Osteocyte (in vitro differentiated cells): ENCODE measurements at regions not wholly inside any gene's neighbourhood (a gene's known extent, or its start where the extent isn't known, plus 50 kb on each side); places are given as distances from the start of the nearest gene placed in this dataset.

Experiments
- DNase-seq: peaks from one replicate; pipeline ENCODE4 v3.0.0; 2021; ENCODE audit warnings: mixed read lengths; ENCODE audit not compliant: unreplicated experiment; ENCODE audit errors: extremely low spot score
- H3K27ac Mint-ChIP-seq: one replicate; pipeline ENCODE4 v1.8.0; 2021; ENCODE audit warnings: mild to moderate bottlenecking, mixed read lengths; ENCODE audit not compliant: unreplicated experiment
- H3K27me3 Mint-ChIP-seq: one replicate; pipeline ENCODE4 v1.8.0; 2021; ENCODE audit warnings: mixed read lengths; ENCODE audit not compliant: unreplicated experiment
- H3K36me3 Mint-ChIP-seq: one replicate; pipeline ENCODE4 v1.8.0; 2021; ENCODE audit warnings: mixed read lengths; ENCODE audit not compliant: unreplicated experiment
- H3K4me1 Mint-ChIP-seq: one replicate; pipeline ENCODE4 v1.8.0; 2021; ENCODE audit warnings: mixed read lengths; ENCODE audit not compliant: unreplicated experiment
- H3K4me3 Mint-ChIP-seq: one replicate; pipeline ENCODE4 v1.8.0; 2021; ENCODE audit warnings: mild to moderate bottlenecking, moderate library complexity, mixed read lengths; ENCODE audit not compliant: unreplicated experiment
- H3K9me3 Mint-ChIP-seq: one replicate; pipeline ENCODE4 v1.8.0; 2021; ENCODE audit warnings: mixed read lengths; ENCODE audit not compliant: unreplicated experiment
- TF ChIP-seq, protein P1 (sequence below): fragments of 200-600 bp; sonication (generic); IDR thresholded peaks from 2 replicates; pipeline ENCODE4 v1.5.0; 2021; ENCODE audit warnings: antibody characterized with exemption, mild to moderate bottlenecking, moderate library complexity

DNA sequence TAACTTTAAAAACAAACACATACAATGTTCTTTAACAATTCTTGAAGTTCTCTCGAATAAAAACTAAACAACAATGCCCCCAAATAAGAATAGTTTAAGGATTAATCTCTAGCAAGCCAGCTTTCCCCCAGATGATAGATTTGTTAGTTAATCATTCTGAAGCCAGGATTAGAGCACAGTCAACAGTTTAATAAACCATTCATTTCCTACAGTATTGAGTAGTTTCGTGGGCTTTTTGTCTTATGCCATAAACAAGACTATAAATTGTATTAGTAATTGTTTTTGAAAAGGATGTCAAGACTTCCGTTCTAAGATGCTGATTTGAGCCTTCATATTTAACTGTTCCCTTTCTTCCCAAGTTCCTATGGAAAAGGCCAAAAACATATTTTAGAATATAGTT is 136.6 kb downstream of the PIK3R1 start:
- Mint-ChIP-seq H3K27me3 (no peaks in the 10 kb centered on the region), H3K9me3 (peaks cover 3% of the 10 kb centered on the region), H3K36me3 (no peaks in the 10 kb centered on the region), H3K4me3 (no peak overlapping the region), H3K27ac (no peak overlapping the region), H3K4me1 (no peaks in the 10 kb centered on the region)
- DNase-seq: no peak
- TF ChIP-seq, protein P1, sequence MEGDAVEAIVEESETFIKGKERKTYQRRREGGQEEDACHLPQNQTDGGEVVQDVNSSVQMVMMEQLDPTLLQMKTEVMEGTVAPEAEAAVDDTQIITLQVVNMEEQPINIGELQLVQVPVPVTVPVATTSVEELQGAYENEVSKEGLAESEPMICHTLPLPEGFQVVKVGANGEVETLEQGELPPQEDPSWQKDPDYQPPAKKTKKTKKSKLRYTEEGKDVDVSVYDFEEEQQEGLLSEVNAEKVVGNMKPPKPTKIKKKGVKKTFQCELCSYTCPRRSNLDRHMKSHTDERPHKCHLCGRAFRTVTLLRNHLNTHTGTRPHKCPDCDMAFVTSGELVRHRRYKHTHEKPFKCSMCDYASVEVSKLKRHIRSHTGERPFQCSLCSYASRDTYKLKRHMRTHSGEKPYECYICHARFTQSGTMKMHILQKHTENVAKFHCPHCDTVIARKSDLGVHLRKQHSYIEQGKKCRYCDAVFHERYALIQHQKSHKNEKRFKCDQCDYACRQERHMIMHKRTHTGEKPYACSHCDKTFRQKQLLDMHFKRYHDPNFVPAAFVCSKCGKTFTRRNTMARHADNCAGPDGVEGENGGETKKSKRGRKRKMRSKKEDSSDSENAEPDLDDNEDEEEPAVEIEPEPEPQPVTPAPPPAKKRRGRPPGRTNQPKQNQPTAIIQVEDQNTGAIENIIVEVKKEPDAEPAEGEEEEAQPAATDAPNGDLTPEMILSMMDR: no peak

DNA sequence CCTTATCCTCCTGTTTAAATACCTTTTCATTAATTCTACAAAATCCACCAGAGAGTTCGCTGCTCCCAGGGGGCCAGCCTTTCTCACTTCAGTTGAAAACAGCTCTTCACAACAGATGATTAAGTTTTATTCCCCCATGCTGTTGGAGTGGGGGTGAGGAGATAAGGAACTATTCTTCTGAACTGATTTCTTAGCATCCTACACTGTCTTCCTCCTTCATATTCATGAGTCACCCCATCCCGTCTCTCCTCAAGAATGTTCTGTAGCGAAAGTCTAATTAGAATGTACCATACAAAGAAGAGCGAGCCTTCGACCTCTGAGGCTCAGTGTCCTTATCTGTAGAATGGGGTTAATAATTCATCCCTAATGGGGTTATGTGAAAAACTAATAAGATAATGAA is 138.0 kb downstream of the PIK3R1 start:
- Mint-ChIP-seq H3K9me3 (no peaks in the 10 kb centered on the region), H3K4me1 (no peaks in the 10 kb centered on the region), H3K27ac (no peak overlapping the region), H3K4me3 (no peak overlapping the region), H3K36me3 (no peaks in the 10 kb centered on the region), H3K27me3 (no peaks in the 10 kb centered on the region)
- DNase-seq: no peak
- TF ChIP-seq, protein P1: no peak

DNA sequence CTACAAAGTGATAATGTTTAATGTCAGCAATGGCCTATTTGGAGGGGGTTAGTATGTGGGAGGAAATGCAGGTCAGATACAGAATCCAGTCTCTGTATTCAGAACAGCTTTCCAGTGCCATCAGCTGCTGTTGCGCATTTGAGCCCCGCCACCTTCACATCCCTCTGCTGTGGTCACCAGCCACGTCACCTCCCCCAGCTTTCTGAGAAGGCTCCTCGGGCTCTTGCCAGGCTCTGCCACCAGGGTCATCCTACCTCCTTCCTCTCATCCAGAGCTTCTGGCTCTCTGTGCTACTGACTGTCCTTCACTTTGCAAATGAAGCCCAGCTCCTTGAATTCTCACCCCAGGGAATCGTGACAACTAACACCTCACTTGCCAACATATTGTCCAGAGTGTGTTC is 138.8 kb downstream of the PIK3R1 start:
- no peaks in the 10 kb centered on the region for H3K36me3 Mint-ChIP-seq
- no peaks in the 10 kb centered on the region for H3K9me3 Mint-ChIP-seq
- H3K27me3 Mint-ChIP-seq: no peaks in the 10 kb centered on the region
- no peak for DNase-seq
- TF ChIP-seq, protein P1: no peak
- H3K4me1 Mint-ChIP-seq: no peaks in the 10 kb centered on the region
- no peak overlapping the region for H3K4me3 Mint-ChIP-seq
- no peak overlapping the region for H3K27ac Mint-ChIP-seq

DNA sequence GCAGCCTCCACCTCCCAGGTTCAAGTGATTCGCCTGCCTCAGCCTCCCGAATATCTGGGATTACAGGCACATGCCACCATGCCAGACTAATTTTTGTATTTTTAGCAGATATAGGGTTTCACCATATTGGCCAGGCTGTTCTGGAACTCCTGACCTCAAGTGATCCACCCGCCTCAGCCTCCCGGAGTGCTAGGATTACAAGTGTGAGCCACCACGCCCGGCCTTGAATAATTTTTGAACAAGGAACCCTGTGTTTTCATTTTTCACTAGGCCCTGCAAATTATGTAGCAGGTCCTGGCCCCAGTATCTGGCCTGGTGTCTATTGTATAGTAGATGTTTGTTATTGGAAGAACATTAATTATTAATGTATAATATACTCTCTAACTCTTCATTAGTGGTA is 140.7 kb downstream of the PIK3R1 start:
- DNase-seq: no peak
- Mint-ChIP-seq H3K27me3 (peaks cover 3% of the 10 kb centered on the region), H3K4me3 (no peak overlapping the region), H3K36me3 (no peaks in the 10 kb centered on the region), H3K27ac (no peak overlapping the region), H3K9me3 (no peaks in the 10 kb centered on the region), H3K4me1 (no peaks in the 10 kb centered on the region)
- TF ChIP-seq, protein P1: no peak

DNA sequence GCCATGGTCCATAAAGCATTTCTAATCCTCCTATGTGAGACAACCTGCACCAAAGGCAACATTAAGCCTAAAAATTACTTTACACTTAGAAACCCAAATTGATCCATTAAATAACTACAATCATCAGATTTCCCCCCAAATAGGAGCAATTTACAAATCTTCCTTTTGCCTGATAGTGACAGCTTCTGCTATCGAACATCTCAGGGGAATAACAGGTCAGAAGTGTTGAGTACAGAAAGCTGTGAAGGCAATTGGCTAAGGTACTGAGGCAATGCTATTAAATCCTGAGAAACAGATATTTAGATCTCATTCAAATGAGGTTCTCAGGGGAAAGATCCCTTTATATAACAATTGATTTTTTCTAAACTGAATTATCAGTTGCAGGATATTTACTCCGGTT is 141.1 kb downstream of the PIK3R1 start:
- peaks cover 3% of the 10 kb centered on the region for H3K27me3 Mint-ChIP-seq
- no peak for DNase-seq
- H3K9me3 Mint-ChIP-seq: no peaks in the 10 kb centered on the region
- no peaks in the 10 kb centered on the region for H3K36me3 Mint-ChIP-seq
- TF ChIP-seq, protein P1: no peak
- no peak overlapping the region for H3K4me3 Mint-ChIP-seq
- H3K4me1 Mint-ChIP-seq: no peaks in the 10 kb centered on the region
- H3K27ac Mint-ChIP-seq: no peak overlapping the region
